ENCODE measurements at regions not wholly inside any gene's neighbourhood (a gene's known extent, or its start where the extent isn't known, plus 50 kb on each side); places are given as distances from the start of the nearest gene placed in this dataset.

DNA sequence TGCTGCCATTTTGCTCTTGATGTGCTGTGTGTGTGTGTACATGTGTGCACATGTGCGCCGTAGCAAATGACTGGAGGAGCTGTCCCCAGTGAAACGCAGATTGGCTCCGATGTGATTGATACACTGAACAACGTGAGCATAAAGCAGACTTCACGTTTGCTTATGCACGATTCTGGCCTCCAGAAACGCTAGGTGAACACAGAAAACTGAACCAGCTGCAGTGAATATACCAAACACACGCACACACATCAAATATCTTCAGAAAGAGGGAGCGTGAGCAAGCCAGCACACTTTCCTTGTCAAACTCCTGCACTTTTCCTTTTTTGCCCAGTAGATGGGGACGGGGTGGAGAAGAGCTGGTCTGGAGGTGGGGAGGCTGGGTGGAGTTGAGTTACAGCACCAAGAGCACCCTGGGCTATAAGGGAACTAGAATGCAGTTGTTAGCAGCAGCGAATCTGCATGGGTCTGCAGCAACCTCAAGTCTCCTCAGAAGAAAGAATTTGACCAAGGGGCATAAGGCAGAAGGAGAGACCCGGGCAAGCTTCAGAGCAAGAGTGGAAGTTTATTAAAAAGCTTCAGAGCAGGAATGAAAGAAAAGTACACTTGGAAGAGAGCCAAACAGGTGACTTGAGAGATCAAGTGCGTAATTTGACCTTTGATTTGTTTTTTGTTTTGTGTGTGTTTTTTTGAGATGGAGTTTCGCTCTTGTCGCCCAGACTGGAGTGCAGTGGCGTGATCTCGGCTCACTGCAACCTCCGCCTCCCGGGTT, 77.8 kb upstream of the CADM1 start:
- FAIRE-seq = no peak
- no peak for DNase-seq (ENCODE audit: insufficient read length, low spot score)

- FAIRE-seq (no peak), DNase-seq (ENCODE audit: insufficient read length, low spot score) (no peak)
Measured at GRCh38 chr11:115580927-115581680, 76.9 kb upstream of the CADM1 start.

- DNase-seq (ENCODE audit: insufficient read length, low spot score) = no peak
- FAIRE-seq = no peak
Measured at GRCh38 chr11:115580416-115580815, 76.2 kb upstream of the CADM1 start.

DNA sequence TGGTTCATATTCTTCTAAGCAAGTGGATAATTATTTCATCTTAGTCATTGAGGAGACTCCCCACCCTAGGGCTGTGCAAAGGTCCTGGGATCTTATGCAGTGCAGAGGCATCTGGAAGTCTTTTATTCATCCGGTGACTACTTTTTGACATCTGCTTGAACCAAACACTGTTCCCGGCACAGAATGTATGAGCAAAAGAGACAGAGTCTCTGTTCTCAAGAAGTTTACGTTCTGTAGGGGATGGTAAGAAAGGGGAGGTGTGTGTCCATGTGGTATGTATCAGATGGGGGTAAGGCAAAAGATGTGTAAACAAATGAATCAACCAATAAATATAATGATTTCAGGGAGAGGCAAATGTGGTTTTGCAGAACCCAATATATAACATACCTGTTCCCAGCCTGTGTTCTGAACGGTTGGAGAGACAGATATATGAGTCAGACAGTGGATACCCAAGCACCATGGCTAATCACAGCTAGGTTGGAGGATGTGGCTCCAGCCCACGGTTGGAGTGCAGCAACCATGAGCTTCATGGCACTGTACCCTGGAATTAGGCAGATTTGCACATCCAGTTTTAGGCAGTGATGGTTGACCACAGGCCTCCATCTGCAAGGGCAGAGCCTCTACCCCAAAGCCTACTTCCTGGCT, 75.1 kb upstream of the CADM1 start:
- no peak for DNase-seq (ENCODE audit: insufficient read length, low spot score)
- FAIRE-seq = no peak

DNA sequence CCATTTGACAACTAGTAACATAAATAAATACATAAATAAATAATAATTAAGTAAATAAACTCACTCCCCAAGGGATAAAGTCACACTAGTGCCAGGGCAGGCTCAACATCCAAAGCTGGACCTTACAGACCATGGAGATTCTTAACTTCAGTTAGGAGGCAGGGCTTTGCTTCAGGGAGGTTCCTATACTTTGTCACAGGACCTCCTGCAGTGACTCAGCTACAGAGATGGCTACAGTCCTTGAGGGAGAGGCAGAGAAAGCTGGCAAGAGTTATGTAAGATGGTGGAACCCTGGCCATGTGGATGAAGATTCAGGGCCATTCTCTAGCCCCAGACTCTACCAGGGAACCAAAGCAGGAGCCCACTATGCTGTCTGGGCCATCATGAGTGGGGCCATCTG, 74.1 kb upstream of the CADM1 start:
- no peak for DNase-seq (ENCODE audit: insufficient read length, low spot score)
- no peak for FAIRE-seq

DNA sequence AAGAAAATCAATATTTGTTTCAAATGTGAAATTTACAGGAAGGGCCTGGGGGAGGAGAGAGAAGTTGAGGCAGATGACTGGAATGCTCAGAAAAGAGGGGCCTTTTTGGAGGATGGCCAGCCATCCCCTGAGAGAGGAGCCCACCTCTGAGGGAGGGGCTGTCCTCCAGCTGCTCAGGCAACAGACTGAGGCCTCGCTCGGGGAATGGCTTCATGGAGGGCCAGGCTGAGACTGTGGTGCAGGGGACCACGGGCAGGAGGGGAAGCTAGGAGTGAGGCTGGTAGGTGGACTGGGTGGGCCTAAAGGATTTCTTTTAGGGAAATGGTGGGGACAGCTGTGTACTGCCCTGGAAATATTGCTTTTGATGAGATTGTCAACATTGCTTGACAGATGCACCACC, 73.5 kb upstream of the CADM1 start:
- DNase-seq (ENCODE audit: insufficient read length, low spot score) = no peak
- no peak for FAIRE-seq

DNA sequence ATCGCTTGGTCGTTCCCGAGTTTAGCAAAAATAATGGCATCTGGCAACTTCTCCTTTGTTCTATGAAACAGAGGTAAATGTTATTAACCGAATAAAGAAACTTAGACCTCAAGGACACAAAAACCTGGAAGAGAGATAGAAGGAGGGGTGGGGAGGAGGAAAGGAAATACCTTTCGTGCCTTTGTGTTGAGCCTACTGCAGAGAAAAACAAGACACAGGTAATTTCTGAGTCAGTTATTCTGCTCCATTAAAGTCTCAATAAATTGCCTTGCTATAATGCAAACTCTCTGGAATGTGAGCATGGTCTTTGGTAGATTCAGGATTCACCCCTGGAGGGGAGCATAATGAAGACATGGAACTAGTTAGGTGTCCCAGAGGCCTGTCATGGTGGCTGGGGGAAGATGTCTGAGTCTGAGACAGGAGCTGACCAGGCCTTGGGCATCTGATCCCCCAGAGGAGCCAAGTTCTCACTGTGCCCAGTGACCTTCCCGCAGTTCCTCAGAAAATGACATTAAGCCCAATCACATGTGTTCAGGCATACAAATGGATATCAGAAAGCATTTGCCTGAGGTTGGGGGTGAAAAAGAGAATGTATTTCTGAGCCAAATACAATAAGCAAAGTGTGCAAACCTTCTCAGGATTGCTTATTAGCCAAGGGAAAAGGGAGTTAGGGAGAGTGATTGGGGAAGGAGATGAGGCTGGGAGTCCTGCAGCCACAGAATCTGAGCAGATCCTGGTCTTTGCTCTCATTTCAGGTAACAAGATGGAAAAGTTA, 72.6 kb upstream of the CADM1 start:
- FAIRE-seq (no peak), DNase-seq (ENCODE audit: insufficient read length, low spot score) (no peak)

DNA sequence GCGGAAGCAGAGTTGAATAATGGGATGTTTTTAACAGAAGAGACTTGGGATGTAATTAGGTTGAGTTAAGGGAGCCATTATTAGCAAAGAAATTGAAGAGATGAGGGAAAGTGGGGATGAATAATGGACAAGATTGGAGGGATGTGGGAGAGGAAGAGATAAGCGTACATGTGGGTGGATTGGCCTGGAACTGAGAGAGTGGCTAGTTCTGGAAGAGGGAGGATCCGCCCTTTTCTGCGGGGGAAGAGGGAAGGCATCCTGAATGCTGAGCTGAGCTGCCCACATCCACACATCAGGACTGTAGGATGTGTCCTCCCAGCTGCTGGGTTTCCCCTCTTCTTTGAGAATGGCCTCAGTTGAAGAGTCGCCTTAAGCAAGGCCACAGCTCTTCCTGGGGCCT, 68.3 kb upstream of the CADM1 start:
- DNase-seq (ENCODE audit: insufficient read length, low spot score) (no peak), FAIRE-seq (no peak)

GRCh38 chr11:115566180-115566764, 62.1 kb upstream of the CADM1 start:
- DNase-seq (ENCODE audit: insufficient read length, low spot score) = no peak
- no peak for FAIRE-seq

- FAIRE-seq (no peak), DNase-seq (ENCODE audit: insufficient read length, low spot score) (no peak)
Measured at GRCh38 chr11:115564851-115565250, 60.6 kb upstream of the CADM1 start.

DNA sequence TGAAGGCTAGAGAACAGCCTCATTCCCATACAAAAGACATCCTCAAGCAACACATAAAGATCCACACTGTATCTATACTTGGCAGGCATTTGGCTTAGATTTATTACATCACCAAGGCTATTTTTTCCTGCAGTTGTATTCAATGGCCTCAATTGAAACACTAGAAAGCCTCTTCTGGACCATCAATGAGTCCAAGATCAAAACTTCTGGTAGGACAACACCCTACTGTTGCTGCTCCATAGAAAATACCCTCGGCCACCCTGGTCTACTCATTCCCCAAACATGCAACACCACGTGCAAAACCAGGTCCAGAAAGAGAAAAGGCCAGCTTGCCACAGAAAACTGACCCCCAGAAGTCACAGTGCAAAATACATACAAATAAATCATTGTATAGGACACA, 56.9 kb upstream of the CADM1 start:
- DNase-seq (ENCODE audit: insufficient read length, low spot score) (no peak), FAIRE-seq (no peak)

DNA sequence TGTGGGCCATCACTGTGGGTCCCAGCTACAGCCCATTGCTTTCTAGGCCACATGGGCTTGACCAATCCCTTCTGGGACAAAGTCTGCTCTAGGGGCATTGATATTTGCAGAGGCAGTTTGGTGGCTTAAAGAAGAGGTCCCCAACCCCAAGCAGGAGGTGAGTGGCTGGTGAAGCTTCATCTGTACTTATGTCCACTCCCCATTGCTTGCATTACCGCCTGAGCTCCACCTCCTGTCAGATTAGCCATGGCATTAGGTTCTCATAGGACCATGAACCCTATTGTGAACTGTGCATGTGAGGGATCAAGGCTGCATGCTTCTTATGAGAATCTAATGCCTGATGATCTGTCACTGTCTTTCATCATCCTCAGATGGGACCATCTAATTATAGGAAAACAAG, 54.4 kb upstream of the CADM1 start:
- no peak for DNase-seq (ENCODE audit: insufficient read length, low spot score)
- FAIRE-seq = no peak

GRCh38 chr11:115557681-115558080, 53.5 kb upstream of the CADM1 start:
- no peak for DNase-seq (ENCODE audit: insufficient read length, low spot score)
- no peak for FAIRE-seq

GRCh38 chr11:115556984-115557383, 52.8 kb upstream of the CADM1 start:
- no peak for FAIRE-seq
- no peak for DNase-seq (ENCODE audit: insufficient read length, low spot score)

- no peak for FAIRE-seq
- DNase-seq (ENCODE audit: insufficient read length, low spot score) = no peak
Measured at GRCh38 chr11:115555336-115556090, 51.3 kb upstream of the CADM1 start.
